ENCODE measurements at regions not wholly inside any gene's neighbourhood (a gene's known extent, or its start where the extent isn't known, plus 50 kb on each side); places are given as distances from the start of the nearest gene placed in this dataset.

- Histone ChIP-seq H3K27me3 (no peaks in the 10 kb centered on the region), H3K36me3 (no peaks in the 10 kb centered on the region), H3K9me3 (no peaks in the 10 kb centered on the region), H3K4me3 (no peak overlapping the region)
- DNase-seq = no peak
Measured at GRCh38 chr6:105492706-105493673, 90.1 kb upstream of the PREP start.

GRCh38 chr6:105489216-105489530, 86.3 kb upstream of the PREP start:
- DNase-seq = no peak
- Histone ChIP-seq H3K4me3 (no peak overlapping the region), H3K36me3 (no peaks in the 10 kb centered on the region), H3K27me3 (no peaks in the 10 kb centered on the region), H3K9me3 (no peaks in the 10 kb centered on the region)

GRCh38 chr6:105488516-105489215, 85.8 kb upstream of the PREP start:
- H3K4me3 ChIP-seq = no peak overlapping the region
- H3K27me3 ChIP-seq = no peaks in the 10 kb centered on the region
- no peak for DNase-seq
- no peaks in the 10 kb centered on the region for H3K9me3 ChIP-seq
- H3K36me3 ChIP-seq = no peaks in the 10 kb centered on the region

- Histone ChIP-seq H3K4me3 (no peak overlapping the region), H3K9me3 (no peaks in the 10 kb centered on the region), H3K36me3 (no peaks in the 10 kb centered on the region), H3K27me3 (no peaks in the 10 kb centered on the region)
- DNase-seq = no peak
Measured at GRCh38 chr6:105487040-105487790, 84.3 kb upstream of the PREP start.

- Histone ChIP-seq H3K27me3 (no peaks in the 10 kb centered on the region), H3K4me3 (no peak overlapping the region), H3K9me3 (no peaks in the 10 kb centered on the region), H3K36me3 (no peaks in the 10 kb centered on the region)
- DNase-seq = no peak
Measured at GRCh38 chr6:105485456-105485855, 82.6 kb upstream of the PREP start.

GRCh38 chr6:105484238-105485161, 81.6 kb upstream of the PREP start:
- DNase-seq = no peak
- no peak overlapping the region for H3K4me3 ChIP-seq
- no peaks in the 10 kb centered on the region for H3K36me3 ChIP-seq
- no peaks in the 10 kb centered on the region for H3K27me3 ChIP-seq
- H3K9me3 ChIP-seq = no peaks in the 10 kb centered on the region

- no peak for DNase-seq
- Histone ChIP-seq H3K36me3 (no peaks in the 10 kb centered on the region), H3K27me3 (no peaks in the 10 kb centered on the region), H3K4me3 (no peak overlapping the region), H3K9me3 (no peaks in the 10 kb centered on the region)
Measured at GRCh38 chr6:105483492-105483891, 80.6 kb upstream of the PREP start.

- Histone ChIP-seq H3K36me3 (no peaks in the 10 kb centered on the region), H3K9me3 (no peaks in the 10 kb centered on the region), H3K27me3 (no peaks in the 10 kb centered on the region), H3K4me3 (no peak overlapping the region)
- no peak for DNase-seq
Measured at GRCh38 chr6:105482921-105483320, 80.0 kb upstream of the PREP start.

- Histone ChIP-seq H3K27me3 (no peaks in the 10 kb centered on the region), H3K9me3 (no peaks in the 10 kb centered on the region), H3K4me3 (no peak overlapping the region), H3K36me3 (no peaks in the 10 kb centered on the region)
- DNase-seq = peak; percentile 11
Measured at GRCh38 chr6:105482227-105482844, 79.5 kb upstream of the PREP start.

- no peak for DNase-seq
- no peaks in the 10 kb centered on the region for H3K36me3 ChIP-seq
- H3K9me3 ChIP-seq = peaks cover 5% of the 10 kb centered on the region; the same call in 1 of the 2 replicates
- no peaks in the 10 kb centered on the region for H3K27me3 ChIP-seq
- no peak overlapping the region for H3K4me3 ChIP-seq
Measured at GRCh38 chr6:105476978-105477377, 74.1 kb upstream of the PREP start.

GRCh38 chr6:105474234-105474633, 71.4 kb upstream of the PREP start:
- no peak for DNase-seq
- H3K4me3 ChIP-seq = no peak overlapping the region

GRCh38 chr6:105469946-105470345, 67.1 kb upstream of the PREP start:
- Histone ChIP-seq H3K4me3 (no peak overlapping the region), H3K27me3 (no peaks in the 10 kb centered on the region)
- DNase-seq = no peak

More at GRCh38 chr6:105474234-105474633, 71.4 kb upstream of the PREP start:
- Histone ChIP-seq H3K36me3 (no peaks in the 10 kb centered on the region), H3K27me3 (no peaks in the 10 kb centered on the region), H3K9me3 (peaks cover 5% of the 10 kb centered on the region; the same call in 1 of the 2 replicates)

GRCh38 chr6:105468850-105469249, 66.0 kb upstream of the PREP start:
- H3K9me3 ChIP-seq = 0 out of 2 replicates have a peak, but pooled peaks cover 2% of the 10 kb centered on the region
- no peak for DNase-seq
- no peak overlapping the region for H3K4me3 ChIP-seq
- no peaks in the 10 kb centered on the region for H3K36me3 ChIP-seq
- no peaks in the 10 kb centered on the region for H3K27me3 ChIP-seq

More at GRCh38 chr6:105469946-105470345, 67.1 kb upstream of the PREP start:
- Histone ChIP-seq H3K9me3 (0 out of 2 replicates have a peak, but pooled peaks cover 2% of the 10 kb centered on the region), H3K36me3 (no peaks in the 10 kb centered on the region)

GRCh38 chr6:105460860-105461259, 58.0 kb upstream of the PREP start:
- Histone ChIP-seq H3K27me3 (no peaks in the 10 kb centered on the region), H3K36me3 (no peaks in the 10 kb centered on the region), H3K9me3 (no peaks in the 10 kb centered on the region), H3K4me3 (no peak overlapping the region)
- no peak for DNase-seq

GRCh38 chr6:105459864-105460263, 57.0 kb upstream of the PREP start:
- Histone ChIP-seq H3K27me3 (no peaks in the 10 kb centered on the region), H3K4me3 (no peak overlapping the region), H3K36me3 (no peaks in the 10 kb centered on the region), H3K9me3 (no peaks in the 10 kb centered on the region)
- no peak for DNase-seq

- Histone ChIP-seq H3K4me3 (no peak overlapping the region), H3K9me3 (no peaks in the 10 kb centered on the region), H3K36me3 (no peaks in the 10 kb centered on the region), H3K27me3 (no peaks in the 10 kb centered on the region)
- no peak for DNase-seq
Measured at GRCh38 chr6:105459049-105459448, 56.2 kb upstream of the PREP start.
